ENCODE measurements at regions not wholly inside any gene's neighbourhood (a gene's known extent, or its start where the extent isn't known, plus 50 kb on each side); places are given as distances from the start of the nearest gene placed in this dataset.
"Not testable (repeated sequence)": the region's sequence is repeated elsewhere in the genome, so short reads cannot be mapped to it uniquely, and the experiment has no call there.

GRCh38 chr6:144908004-144908403, 622.9 kb downstream of the UTRN start:
- no peak for FAIRE-seq
- no peak for DNase-seq (ENCODE audit: low spot score)

- FAIRE-seq (no peak), DNase-seq (ENCODE audit: low spot score) (no peak)
Observed at GRCh38 chr6:144909753-144910285, 624.7 kb downstream of the UTRN start.

GRCh38 chr6:144911322-144911721, 626.2 kb downstream of the UTRN start:
- no peak for DNase-seq (ENCODE audit: low spot score)
- no peak for FAIRE-seq

- FAIRE-seq (peak; percentile 88), DNase-seq (ENCODE audit: low spot score) (peak; percentile 55)
Observed at GRCh38 chr6:144912474-144912873, 627.3 kb downstream of the UTRN start.

GRCh38 chr6:144918073-144918472, 632.9 kb downstream of the UTRN start:
- no peak for FAIRE-seq
- DNase-seq (ENCODE audit: low spot score), result no peak

- DNase-seq (ENCODE audit: low spot score), result no peak
- FAIRE-seq, result no peak
Observed at GRCh38 chr6:144919560-144919959, 634.4 kb downstream of the UTRN start.

- FAIRE-seq (no peak), DNase-seq (ENCODE audit: low spot score) (no peak)
Observed at GRCh38 chr6:144920391-144920961, 635.3 kb downstream of the UTRN start.

- DNase-seq (ENCODE audit: low spot score) (no peak), FAIRE-seq (no peak)
Observed at GRCh38 chr6:144921206-144921975, 636.3 kb downstream of the UTRN start.

- DNase-seq (ENCODE audit: low spot score) (no peak), FAIRE-seq (no peak)
Observed at GRCh38 chr6:144922120-144922722, 637.1 kb downstream of the UTRN start.

- not testable (repeated sequence) for FAIRE-seq; DNase-seq (ENCODE audit: low spot score)
Observed at GRCh38 chr6:144922771-144923490, 637.8 kb downstream of the UTRN start.

GRCh38 chr6:144923491-144923787, 638.3 kb downstream of the UTRN start:
- not testable (repeated sequence) for DNase-seq (ENCODE audit: low spot score); FAIRE-seq

- FAIRE-seq (no peak), DNase-seq (ENCODE audit: low spot score) (no peak)
Observed at GRCh38 chr6:144928847-144929246, 643.7 kb downstream of the UTRN start.

GRCh38 chr6:144929262-144929661, 644.1 kb downstream of the UTRN start:
- DNase-seq (ENCODE audit: low spot score) (no peak), FAIRE-seq (no peak)

- FAIRE-seq (no peak), DNase-seq (ENCODE audit: low spot score) (no peak)
Observed at GRCh38 chr6:144931172-144932035, 646.3 kb downstream of the UTRN start.

GRCh38 chr6:144932621-144933020, 647.5 kb downstream of the UTRN start:
- DNase-seq (ENCODE audit: low spot score) (no peak), FAIRE-seq (no peak)

GRCh38 chr6:144935181-144935580, 650.0 kb downstream of the UTRN start:
- FAIRE-seq (no peak), DNase-seq (ENCODE audit: low spot score) (no peak)

- DNase-seq (ENCODE audit: low spot score) (no peak), FAIRE-seq (no peak)
Observed at GRCh38 chr6:144935661-144936060, 650.5 kb downstream of the UTRN start.

- FAIRE-seq (no peak), DNase-seq (ENCODE audit: low spot score) (no peak)
Observed at GRCh38 chr6:144936764-144937163, 651.6 kb downstream of the UTRN start.

- FAIRE-seq (no peak), DNase-seq (ENCODE audit: low spot score) (no peak)
Observed at GRCh38 chr6:144939921-144940320, 654.8 kb downstream of the UTRN start.

GRCh38 chr6:144944106-144944505, 659.0 kb downstream of the UTRN start:
- FAIRE-seq (no peak), DNase-seq (ENCODE audit: low spot score) (no peak)

GRCh38 chr6:144947398-144947976, 662.4 kb downstream of the UTRN start:
- no peak for FAIRE-seq
- no peak for DNase-seq (ENCODE audit: low spot score)

Data from RCC 7860 (cell line).